ENCODE measurements at regions not wholly inside any gene's neighbourhood (a gene's known extent, or its start where the extent isn't known, plus 50 kb on each side); places are given as distances from the start of the nearest gene placed in this dataset.

DNA sequence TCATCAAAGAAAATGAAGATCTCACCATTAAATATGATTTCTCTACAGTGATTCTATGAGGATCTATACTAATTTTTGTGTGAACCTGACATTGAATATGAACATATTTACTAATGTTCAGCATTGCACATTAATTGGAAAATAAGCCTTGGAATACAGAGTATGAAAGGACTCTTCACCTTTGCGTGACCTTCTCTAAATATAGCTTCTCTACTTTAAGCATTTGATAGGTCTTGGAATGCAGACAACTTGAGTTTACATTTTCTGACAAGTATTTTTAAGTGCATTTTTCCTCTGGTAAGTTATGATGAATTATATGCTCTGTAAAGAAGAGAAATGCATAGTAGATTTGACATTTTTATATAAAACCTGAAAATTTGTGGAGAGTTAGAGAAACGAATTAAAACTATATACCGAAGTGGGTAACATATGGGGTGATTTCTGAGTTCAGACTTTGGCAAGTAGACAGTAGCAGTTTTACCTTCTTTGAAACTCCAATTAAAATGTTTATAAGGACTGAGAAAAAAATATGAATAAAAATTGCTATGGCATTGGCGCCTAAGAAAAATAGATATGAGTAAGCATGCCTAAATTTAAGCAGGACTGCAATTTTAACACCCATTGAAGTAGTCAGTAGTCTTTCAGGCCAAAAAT lies 371.9 kb downstream of the GABRG1 start:
- TF ChIP-seq EZH2 (IDR thresholded peaks at IDR 0.05; ENCODE audit: low read length, missing control alignments) (no peak), CTCF (conservative IDR thresholded peaks at IDR 0.05 in 1 of 2, IDR thresholded peaks at IDR 0.05 in 1 of 2; ENCODE audit: low read depth in 1 of 2, low read length in 2 of 2) (no peak)

Data from fibroblast of lung (primary cell).